ENCODE measurements at regions not wholly inside any gene's neighbourhood (a gene's known extent, or its start where the extent isn't known, plus 50 kb on each side); places are given as distances from the start of the nearest gene placed in this dataset.

- Histone ChIP-seq H3K36me3 (ENCODE audit: control insufficient read depth, insufficient read depth, low read length) (no peaks in the 10 kb centered on the region), H3K27ac (ENCODE audit: low read depth, low read length) (no peak overlapping the region), H3K4me1 (ENCODE audit: control insufficient read depth, insufficient read depth, low read length) (peaks cover 4% of the 10 kb centered on the region), H3K9me3 (ENCODE audit: control insufficient read depth, insufficient read depth, low read length) (no peaks in the 10 kb centered on the region), H3K4me3 (ENCODE audit: low read depth, low read length) (no peak overlapping the region), H3K27me3 (ENCODE audit: control insufficient read depth, insufficient read depth, low read length) (no peaks in the 10 kb centered on the region)
- WGBS (ENCODE audit: insufficient coverage) = 25% methylated on average over 1 of the region's 2 CpGs
- peak in 2 of 6 donors; percentile 15 to 64 for DNase-seq (ENCODE audit: low read depth in 4 of 6, low spot score in 6 of 6)
These were observed 210.0 kb downstream of the C16orf95 start for GRCh38 chr16:87107201-87107600.

GRCh38 chr16:87108278-87108677 is 208.9 kb downstream of the C16orf95 start:
- Histone ChIP-seq H3K9me3 (ENCODE audit: control insufficient read depth, insufficient read depth, low read length) (no peaks in the 10 kb centered on the region), H3K4me3 (ENCODE audit: low read depth, low read length) (no peak overlapping the region), H3K4me1 (ENCODE audit: control insufficient read depth, insufficient read depth, low read length) (peaks cover 4% of the 10 kb centered on the region), H3K27ac (ENCODE audit: low read depth, low read length) (no peak overlapping the region), H3K27me3 (ENCODE audit: control insufficient read depth, insufficient read depth, low read length) (no peaks in the 10 kb centered on the region), H3K36me3 (ENCODE audit: control insufficient read depth, insufficient read depth, low read length) (no peaks in the 10 kb centered on the region)
- no peak for DNase-seq (ENCODE audit: low read depth in 4 of 6, low spot score in 6 of 6)
- 67% methylated on average over 1 of the region's 4 CpGs for WGBS (ENCODE audit: insufficient coverage)

DNA sequence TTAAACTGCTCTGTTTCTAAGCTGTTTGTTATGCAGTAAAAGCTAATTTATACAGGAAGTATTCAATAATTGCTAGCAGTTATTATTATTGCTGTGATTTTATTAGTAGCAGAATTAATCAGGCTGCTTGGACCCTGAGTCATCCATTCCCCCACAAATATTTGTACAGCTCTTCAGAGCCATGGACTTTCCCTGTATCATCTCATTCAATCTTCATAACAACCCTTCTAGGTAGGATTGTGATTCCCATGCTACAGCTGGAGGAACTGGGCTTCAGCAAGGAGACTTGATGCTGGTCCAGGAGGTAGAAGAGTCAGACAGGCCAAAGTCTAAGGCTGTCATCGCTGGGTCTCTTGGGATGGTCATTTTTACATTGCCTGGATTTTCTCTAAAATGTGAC is 208.3 kb downstream of the C16orf95 start:
- Histone ChIP-seq H3K4me1 (ENCODE audit: control insufficient read depth, insufficient read depth, low read length) (peaks cover 4% of the 10 kb centered on the region), H3K27ac (ENCODE audit: low read depth, low read length) (no peak overlapping the region), H3K27me3 (ENCODE audit: control insufficient read depth, insufficient read depth, low read length) (no peaks in the 10 kb centered on the region), H3K36me3 (ENCODE audit: control insufficient read depth, insufficient read depth, low read length) (no peaks in the 10 kb centered on the region), H3K4me3 (ENCODE audit: low read depth, low read length) (no peak overlapping the region), H3K9me3 (ENCODE audit: control insufficient read depth, insufficient read depth, low read length) (no peaks in the 10 kb centered on the region)
- WGBS (ENCODE audit: insufficient coverage) = no CpG with 5 or more reads among the region's 1 CpG
- DNase-seq (ENCODE audit: low read depth in 4 of 6, low spot score in 6 of 6) = no peak

DNA sequence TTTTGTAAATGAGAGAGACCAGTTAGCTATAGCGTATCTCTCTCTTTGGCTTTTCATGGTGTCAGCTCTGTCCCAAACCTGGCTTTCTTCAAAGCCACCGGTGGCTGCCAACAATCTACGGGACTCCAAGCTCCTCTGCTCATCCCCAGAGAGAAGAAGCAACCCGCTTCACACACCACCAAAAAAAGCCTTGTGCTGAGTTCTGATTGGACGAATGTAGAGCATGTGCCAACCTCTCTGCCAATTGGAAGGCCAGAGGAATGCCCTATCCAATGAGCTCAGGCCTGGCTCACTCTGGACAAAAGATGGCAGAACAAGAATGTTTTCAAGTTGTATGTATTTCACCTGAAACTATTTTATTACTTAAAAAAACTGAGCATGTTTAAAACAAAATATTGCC is 202.4 kb downstream of the C16orf95 start:
- H3K9me3 ChIP-seq (ENCODE audit: control insufficient read depth, insufficient read depth, low read length) = no peaks in the 10 kb centered on the region
- 82% methylated on average over 4 of the region's 5 CpGs for WGBS (ENCODE audit: insufficient coverage)
- H3K27me3 ChIP-seq (ENCODE audit: control insufficient read depth, insufficient read depth, low read length) = no peaks in the 10 kb centered on the region
- H3K4me1 ChIP-seq (ENCODE audit: control insufficient read depth, insufficient read depth, low read length) = no peaks in the 10 kb centered on the region
- DNase-seq (ENCODE audit: low read depth in 4 of 6, low spot score in 6 of 6) = no peak
- H3K36me3 ChIP-seq (ENCODE audit: control insufficient read depth, insufficient read depth, low read length) = no peaks in the 10 kb centered on the region
- H3K4me3 ChIP-seq (ENCODE audit: low read depth, low read length) = no peak overlapping the region
- no peak overlapping the region for H3K27ac ChIP-seq (ENCODE audit: low read depth, low read length)

- H3K4me3 ChIP-seq (ENCODE audit: low read depth, low read length) = no peak overlapping the region
- H3K27ac ChIP-seq (ENCODE audit: low read depth, low read length) = no peak overlapping the region
- H3K9me3 ChIP-seq (ENCODE audit: control insufficient read depth, insufficient read depth, low read length) = no peaks in the 10 kb centered on the region
- no peaks in the 10 kb centered on the region for H3K36me3 ChIP-seq (ENCODE audit: control insufficient read depth, insufficient read depth, low read length)
- DNase-seq (ENCODE audit: low read depth in 4 of 6, low spot score in 6 of 6) = no peak
- no peaks in the 10 kb centered on the region for H3K27me3 ChIP-seq (ENCODE audit: control insufficient read depth, insufficient read depth, low read length)
- no peaks in the 10 kb centered on the region for H3K4me1 ChIP-seq (ENCODE audit: control insufficient read depth, insufficient read depth, low read length)
- no CpG with 5 or more reads among the region's 6 CpGs for WGBS (ENCODE audit: insufficient coverage)
These were observed 201.5 kb downstream of the C16orf95 start for GRCh38 chr16:87115646-87116045.

- H3K27me3 ChIP-seq (ENCODE audit: control insufficient read depth, insufficient read depth, low read length) = no peaks in the 10 kb centered on the region
- no peaks in the 10 kb centered on the region for H3K9me3 ChIP-seq (ENCODE audit: control insufficient read depth, insufficient read depth, low read length)
- 69% methylated on average over 11 of the region's 12 CpGs for whole genome bisulfite sequencing (ENCODE audit: insufficient coverage)
- H3K27ac ChIP-seq (ENCODE audit: low read depth, low read length) = no peak overlapping the region
- no peaks in the 10 kb centered on the region for H3K36me3 ChIP-seq (ENCODE audit: control insufficient read depth, insufficient read depth, low read length)
- DNase-seq (ENCODE audit: low read depth in 4 of 6, low spot score in 6 of 6) = no peak
- H3K4me3 ChIP-seq (ENCODE audit: low read depth, low read length) = no peak overlapping the region
- H3K4me1 ChIP-seq (ENCODE audit: control insufficient read depth, insufficient read depth, low read length) = no peaks in the 10 kb centered on the region
These were observed 199.3 kb downstream of the C16orf95 start for GRCh38 chr16:87117936-87118335.

GRCh38 chr16:87119168-87119567 is 198.0 kb downstream of the C16orf95 start:
- H3K4me1 ChIP-seq (ENCODE audit: control insufficient read depth, insufficient read depth, low read length) = no peaks in the 10 kb centered on the region
- WGBS (ENCODE audit: insufficient coverage) = 60% methylated on average over 2 of the region's 2 CpGs
- H3K9me3 ChIP-seq (ENCODE audit: control insufficient read depth, insufficient read depth, low read length) = peaks cover 4% of the 10 kb centered on the region
- no peaks in the 10 kb centered on the region for H3K36me3 ChIP-seq (ENCODE audit: control insufficient read depth, insufficient read depth, low read length)
- no peak overlapping the region for H3K27ac ChIP-seq (ENCODE audit: low read depth, low read length)
- H3K4me3 ChIP-seq (ENCODE audit: low read depth, low read length) = no peak overlapping the region
- no peak for DNase-seq (ENCODE audit: low read depth in 4 of 6, low spot score in 6 of 6)
- H3K27me3 ChIP-seq (ENCODE audit: control insufficient read depth, insufficient read depth, low read length) = no peaks in the 10 kb centered on the region

- no peaks in the 10 kb centered on the region for H3K36me3 ChIP-seq (ENCODE audit: control insufficient read depth, insufficient read depth, low read length)
- DNase-seq (ENCODE audit: low read depth in 4 of 6, low spot score in 6 of 6) = no peak
- H3K27ac ChIP-seq (ENCODE audit: low read depth, low read length) = no peak overlapping the region
- no peaks in the 10 kb centered on the region for H3K27me3 ChIP-seq (ENCODE audit: control insufficient read depth, insufficient read depth, low read length)
- peaks cover 4% of the 10 kb centered on the region for H3K9me3 ChIP-seq (ENCODE audit: control insufficient read depth, insufficient read depth, low read length)
- H3K4me3 ChIP-seq (ENCODE audit: low read depth, low read length) = no peak overlapping the region
- H3K4me1 ChIP-seq (ENCODE audit: control insufficient read depth, insufficient read depth, low read length) = no peaks in the 10 kb centered on the region
- 83% methylated on average over 8 of the region's 9 CpGs for WGBS (ENCODE audit: insufficient coverage)
These were observed 197.4 kb downstream of the C16orf95 start for GRCh38 chr16:87119748-87120147.

- Histone ChIP-seq H3K27ac (ENCODE audit: low read depth, low read length) (no peak overlapping the region), H3K36me3 (ENCODE audit: control insufficient read depth, insufficient read depth, low read length) (no peaks in the 10 kb centered on the region), H3K27me3 (ENCODE audit: control insufficient read depth, insufficient read depth, low read length) (no peaks in the 10 kb centered on the region), H3K9me3 (ENCODE audit: control insufficient read depth, insufficient read depth, low read length) (peaks cover 4% of the 10 kb centered on the region), H3K4me3 (ENCODE audit: low read depth, low read length) (no peak overlapping the region), H3K4me1 (ENCODE audit: control insufficient read depth, insufficient read depth, low read length) (peaks cover 16% of the 10 kb centered on the region)
- no peak for DNase-seq (ENCODE audit: low read depth in 4 of 6, low spot score in 6 of 6)
- 72% methylated on average over 3 of the region's 4 CpGs for WGBS (ENCODE audit: insufficient coverage)
These were observed 195.4 kb downstream of the C16orf95 start for GRCh38 chr16:87121816-87122215.

DNA sequence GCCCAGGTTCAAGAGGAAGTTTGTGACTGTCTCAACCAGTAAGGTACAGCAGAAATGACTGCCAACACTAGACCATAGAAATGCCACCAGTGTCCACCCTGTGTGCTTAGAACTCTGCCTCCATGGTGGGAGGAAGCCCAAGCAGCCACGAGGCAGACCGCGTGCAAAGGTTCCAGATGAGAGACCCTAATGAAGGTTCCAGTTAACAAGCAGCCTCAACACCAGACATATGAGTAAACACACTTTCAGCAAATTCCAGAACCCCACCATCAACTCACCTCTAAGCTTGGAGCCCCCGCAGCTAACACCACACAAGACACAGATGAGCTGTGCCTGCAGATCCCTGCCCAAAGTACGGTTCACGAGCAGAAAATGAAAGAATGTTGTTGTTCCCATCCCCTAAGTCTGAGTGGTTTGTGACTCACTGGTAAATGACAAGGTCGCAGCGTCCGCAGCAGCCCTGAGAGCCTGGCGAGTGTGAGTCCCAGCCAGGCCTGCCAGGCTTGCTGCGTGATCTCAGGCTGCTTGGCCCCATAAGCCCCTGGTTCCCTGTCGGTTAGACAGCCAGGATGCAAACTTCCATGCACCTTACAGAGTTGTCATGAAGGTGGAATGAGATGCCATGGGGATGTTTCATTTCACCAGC is 193.7 kb downstream of the C16orf95 start:
- 97% methylated on average over 11 of the region's 12 CpGs for WGBS (ENCODE audit: insufficient coverage)
- H3K36me3 ChIP-seq (ENCODE audit: control insufficient read depth, insufficient read depth, low read length) = no peaks in the 10 kb centered on the region
- H3K4me3 ChIP-seq (ENCODE audit: low read depth, low read length) = no peak overlapping the region
- H3K27me3 ChIP-seq (ENCODE audit: control insufficient read depth, insufficient read depth, low read length) = no peaks in the 10 kb centered on the region
- no peak overlapping the region for H3K27ac ChIP-seq (ENCODE audit: low read depth, low read length)
- peaks cover 32% of the 10 kb centered on the region for H3K4me1 ChIP-seq (ENCODE audit: control insufficient read depth, insufficient read depth, low read length)
- DNase-seq (ENCODE audit: low read depth in 4 of 6, low spot score in 6 of 6) = no peak
- peaks cover 4% of the 10 kb centered on the region for H3K9me3 ChIP-seq (ENCODE audit: control insufficient read depth, insufficient read depth, low read length)
